NOMO-1 treated with dmso at 0.1 percent for 144 hours (cell line): ENCODE measurements at regions not wholly inside any gene's neighbourhood (a gene's known extent, or its start where the extent isn't known, plus 50 kb on each side); places are given as distances from the start of the nearest gene placed in this dataset.

Source experiments
- DNase-seq: peaks from one replicate; lab custom pipeline; 2025; ENCODE audit not compliant: unreplicated experiment; lab: John Stamatoyannopoulos, UW

- no peak for DNase-seq
Observed at GRCh38 chr2:3100386-3100785, 277.2 kb downstream of the EIPR1 start.

GRCh38 chr2:3099860-3100234, 277.8 kb downstream of the EIPR1 start:
- peak; percentile 4 for DNase-seq

GRCh38 chr2:3099145-3099859, 278.3 kb downstream of the EIPR1 start:
- no peak for DNase-seq

GRCh38 chr2:3098231-3098630, 279.4 kb downstream of the EIPR1 start:
- DNase-seq, result no peak

- no peak for DNase-seq
Observed at GRCh38 chr2:3097804-3098203, 279.8 kb downstream of the EIPR1 start.

GRCh38 chr2:3094999-3095958, 282.3 kb downstream of the EIPR1 start:
- DNase-seq, result no peak

- no peak for DNase-seq
Observed at GRCh38 chr2:3094318-3094717, 283.3 kb downstream of the EIPR1 start.

- peak; percentile 64 for DNase-seq
Observed at GRCh38 chr2:3091696-3092095, 285.9 kb downstream of the EIPR1 start.

- no peak for DNase-seq
Observed at GRCh38 chr2:3082705-3083104, 294.9 kb downstream of the EIPR1 start.

GRCh38 chr2:3079959-3080948, 297.4 kb downstream of the EIPR1 start:
- no peak for DNase-seq

- DNase-seq, result peak; percentile 55
Observed at GRCh38 chr2:3079466-3079865, 298.2 kb downstream of the EIPR1 start.

- no peak for DNase-seq
Observed at GRCh38 chr2:3078684-3079083, 298.9 kb downstream of the EIPR1 start.

- no peak for DNase-seq
Observed at GRCh38 chr2:3076848-3077642, 300.6 kb downstream of the EIPR1 start.

- no peak for DNase-seq
Observed at GRCh38 chr2:3075991-3076340, 301.7 kb downstream of the EIPR1 start.

GRCh38 chr2:3075316-3075990, 302.2 kb downstream of the EIPR1 start:
- DNase-seq, result no peak

GRCh38 chr2:3073704-3074103, 303.9 kb downstream of the EIPR1 start:
- no peak for DNase-seq

- no peak for DNase-seq
Observed at GRCh38 chr2:3073041-3073595, 304.5 kb downstream of the EIPR1 start.

GRCh38 chr2:3071685-3072263, 305.8 kb downstream of the EIPR1 start:
- no peak for DNase-seq

GRCh38 chr2:3066831-3067230, 310.8 kb downstream of the EIPR1 start:
- no peak for DNase-seq
